ENCODE measurements at regions not wholly inside any gene's neighbourhood (a gene's known extent, or its start where the extent isn't known, plus 50 kb on each side); places are given as distances from the start of the nearest gene placed in this dataset.
A peak's percentile ranks its signal among the peaks of the same experiment; 100 is the strongest.
"Not testable (repeated sequence)": the region's sequence is repeated elsewhere in the genome, so short reads cannot be mapped to it uniquely, and the experiment has no call there.

DNA sequence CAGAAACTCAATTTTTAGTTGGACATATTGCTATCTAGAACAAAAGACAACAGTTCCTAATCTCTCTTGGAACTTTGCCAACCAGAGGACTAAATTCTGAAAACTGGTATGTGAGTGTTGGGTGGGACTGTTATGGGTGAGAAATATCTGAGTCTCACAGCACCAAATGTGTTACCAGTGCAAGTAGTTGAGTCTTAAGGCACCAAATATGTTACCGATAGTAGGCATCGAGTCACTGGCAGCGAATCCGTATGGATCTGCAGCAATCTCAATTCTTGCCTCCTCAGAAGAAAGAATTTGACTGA, 575.2 kb downstream of the DACH1 start:
- intact Hi-C loops (cut with micrococcal nuclease; ENCODE audit: unreplicated experiment): no loop called here
- H3K27ac Mint-ChIP-seq (ENCODE audit: unreplicated experiment): no peak overlapping the region
- peaks cover 4% of the 10 kb centered on the region for H3K36me3 Mint-ChIP-seq (ENCODE audit: insufficient read depth, unreplicated experiment)
- no peak for TF ChIP-seq CTCF (IDR thresholded peaks at IDR 0.05; ENCODE audit: unreplicated experiment)
- H3K27me3 Mint-ChIP-seq (ENCODE audit: unreplicated experiment): no peaks in the 10 kb centered on the region
- no peak overlapping the region for H3K4me3 Mint-ChIP-seq (ENCODE audit: low read depth, unreplicated experiment)
- no peak for DNase-seq
- no peaks in the 10 kb centered on the region for H3K4me1 Mint-ChIP-seq (ENCODE audit: low read depth, unreplicated experiment)
- CTCF ChIA-PET: no interaction called here
- no TSS peak for BruUV-seq (replicated peaks)
- no peaks in the 10 kb centered on the region for H3K9me3 Mint-ChIP-seq (ENCODE audit: low read depth, unreplicated experiment)

DNA sequence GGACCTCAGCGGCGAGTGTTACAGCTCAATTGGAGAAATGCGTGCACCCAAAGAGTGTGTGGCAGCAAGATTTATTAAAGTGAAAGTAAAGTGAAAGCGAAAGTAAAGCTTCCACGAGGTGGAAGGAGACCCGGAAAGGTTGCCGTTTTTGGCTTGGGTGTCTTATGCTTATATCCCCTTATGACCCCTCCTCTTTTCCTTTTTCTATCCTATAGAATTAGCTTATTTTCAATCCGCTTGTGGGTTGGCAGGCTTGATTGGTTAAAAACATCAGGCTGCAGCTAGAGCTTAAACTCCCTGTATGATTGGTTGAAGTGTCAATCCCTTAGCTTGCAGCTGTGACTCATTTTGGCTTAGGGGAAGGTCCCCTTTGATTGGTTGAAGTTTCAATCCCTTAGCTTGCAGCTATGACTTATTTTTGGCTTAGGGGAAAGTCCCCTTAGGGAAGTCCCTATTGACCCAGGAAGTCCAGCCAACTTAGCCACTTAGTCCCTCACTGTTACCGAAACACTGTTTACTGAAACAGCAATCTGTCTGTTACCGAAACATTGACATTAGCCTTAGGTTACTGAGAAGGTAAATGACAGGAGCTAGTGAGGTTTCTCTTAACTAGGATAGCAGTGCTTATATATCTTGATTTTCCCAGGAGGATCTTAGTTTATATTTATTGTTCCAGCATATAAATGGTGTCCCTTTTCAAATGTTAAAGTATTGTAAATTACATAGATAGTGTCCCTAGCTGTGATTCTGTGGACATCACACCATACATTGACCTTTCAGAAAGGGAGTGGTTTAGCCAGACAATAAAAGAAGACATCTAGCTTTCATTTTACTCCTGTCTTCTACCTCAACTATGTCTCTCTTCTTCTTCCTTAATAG, 575.8 kb downstream of the DACH1 start:
- no peaks in the 10 kb centered on the region for H3K4me1 Mint-ChIP-seq (ENCODE audit: low read depth, unreplicated experiment)
- peak overlapping the region; percentile 62 for H3K4me3 Mint-ChIP-seq (ENCODE audit: low read depth, unreplicated experiment)
- H3K27me3 Mint-ChIP-seq (ENCODE audit: unreplicated experiment): no peaks in the 10 kb centered on the region
- DNase-seq: peak; percentile 12
- peaks cover 4% of the 10 kb centered on the region for H3K36me3 Mint-ChIP-seq (ENCODE audit: insufficient read depth, unreplicated experiment)
- no TSS peak for BruUV-seq (replicated peaks)
- CTCF ChIA-PET: interaction anchor here (0.6 kb wide), 1 partner anchor 15 kb away, joined by 4 read pairs; no protein-coding TSS in a partner anchor
- H3K9me3 Mint-ChIP-seq (ENCODE audit: low read depth, unreplicated experiment): no peaks in the 10 kb centered on the region
- intact Hi-C loops (cut with micrococcal nuclease; ENCODE audit: unreplicated experiment): no loop called here
- peak overlapping the region; percentile 33 for H3K27ac Mint-ChIP-seq (ENCODE audit: unreplicated experiment)
- TF ChIP-seq CTCF (IDR thresholded peaks at IDR 0.05; ENCODE audit: unreplicated experiment): no peak

GRCh38 chr13:71289980-71290379, 577.0 kb downstream of the DACH1 start:
- not testable (repeated sequence) for DNase-seq

GRCh38 chr13:71285700-71286099, 581.3 kb downstream of the DACH1 start:
- no peaks in the 10 kb centered on the region for H3K4me1 Mint-ChIP-seq (ENCODE audit: low read depth, unreplicated experiment)
- no peaks in the 10 kb centered on the region for H3K36me3 Mint-ChIP-seq (ENCODE audit: insufficient read depth, unreplicated experiment)
- TF ChIP-seq CTCF (IDR thresholded peaks at IDR 0.05; ENCODE audit: unreplicated experiment): no peak
- intact Hi-C loops (cut with micrococcal nuclease; ENCODE audit: unreplicated experiment): no loop called here
- no peaks in the 10 kb centered on the region for H3K27me3 Mint-ChIP-seq (ENCODE audit: unreplicated experiment)
- no TSS peak for BruUV-seq (replicated peaks)
- no peaks in the 10 kb centered on the region for H3K9me3 Mint-ChIP-seq (ENCODE audit: low read depth, unreplicated experiment)
- CTCF ChIA-PET: no interaction called here
- no peak overlapping the region for H3K27ac Mint-ChIP-seq (ENCODE audit: unreplicated experiment)
- no peak overlapping the region for H3K4me3 Mint-ChIP-seq (ENCODE audit: low read depth, unreplicated experiment)
- DNase-seq: peak; percentile 1

More at GRCh38 chr13:71289980-71290379, 577.0 kb downstream of the DACH1 start:
- intact Hi-C loops (cut with micrococcal nuclease; ENCODE audit: unreplicated experiment); H3K4me1 Mint-ChIP-seq (ENCODE audit: low read depth, unreplicated experiment); H3K27me3 Mint-ChIP-seq (ENCODE audit: unreplicated experiment); H3K9me3 Mint-ChIP-seq (ENCODE audit: low read depth, unreplicated experiment); H3K27ac Mint-ChIP-seq (ENCODE audit: unreplicated experiment); H3K4me3 Mint-ChIP-seq (ENCODE audit: low read depth, unreplicated experiment); BruUV-seq (replicated peaks); CTCF ChIA-PET; H3K36me3 Mint-ChIP-seq (ENCODE audit: insufficient read depth, unreplicated experiment): not testable (repeated sequence)

- Mint-ChIP-seq H3K27ac (ENCODE audit: unreplicated experiment) (no peak overlapping the region), H3K4me1 (ENCODE audit: low read depth, unreplicated experiment) (no peaks in the 10 kb centered on the region), H3K9me3 (ENCODE audit: low read depth, unreplicated experiment) (no peaks in the 10 kb centered on the region), H3K4me3 (ENCODE audit: low read depth, unreplicated experiment) (no peak overlapping the region), H3K36me3 (ENCODE audit: insufficient read depth, unreplicated experiment) (no peaks in the 10 kb centered on the region), H3K27me3 (ENCODE audit: unreplicated experiment) (no peaks in the 10 kb centered on the region)
- CTCF ChIA-PET: no interaction called here
- BruUV-seq (replicated peaks): no TSS peak
- intact Hi-C loops (cut with micrococcal nuclease; ENCODE audit: unreplicated experiment): no loop called here
- no peak for DNase-seq
- no peak for TF ChIP-seq CTCF (IDR thresholded peaks at IDR 0.05; ENCODE audit: unreplicated experiment)
Observed at GRCh38 chr13:71278512-71278911, 588.5 kb downstream of the DACH1 start.

Data from Calu3 (cell line).